ENCODE measurements at regions not wholly inside any gene's neighbourhood (a gene's known extent, or its start where the extent isn't known, plus 50 kb on each side); places are given as distances from the start of the nearest gene placed in this dataset.

DNA sequence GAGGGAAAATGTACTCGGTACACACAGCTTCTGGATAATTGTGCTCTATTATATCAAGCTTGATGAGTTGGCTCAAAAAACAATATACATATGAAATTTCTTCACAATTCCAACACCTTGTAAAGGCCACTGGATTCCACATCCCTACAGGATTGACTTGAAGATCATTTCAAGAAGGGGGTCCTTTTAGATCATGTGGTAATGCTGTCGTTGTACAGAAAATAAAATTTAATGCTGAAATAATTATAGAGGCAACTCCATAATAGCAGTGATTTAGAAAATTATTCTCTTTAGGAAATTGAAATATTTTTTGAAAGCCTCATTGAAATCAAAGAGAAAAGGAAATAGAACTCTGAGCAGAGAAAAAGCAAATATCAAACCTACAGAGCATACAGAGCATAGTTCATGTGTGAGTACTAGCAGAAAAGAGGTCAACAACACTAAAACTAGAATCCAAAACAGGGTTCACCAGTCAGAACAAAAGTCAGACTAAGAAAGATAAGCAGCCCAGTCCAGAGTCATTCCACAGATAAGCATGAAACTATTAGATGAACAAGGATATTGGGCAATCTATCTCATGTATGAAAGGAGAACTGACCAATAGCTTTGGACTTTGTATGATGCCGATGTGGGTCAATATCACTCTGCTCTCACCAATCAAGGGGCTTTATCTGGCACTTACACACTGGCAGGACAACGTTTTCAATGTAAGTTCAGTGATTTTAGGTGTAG lies 79.5 kb upstream of the PALMD start:
- H3K27me3 ChIP-seq (ENCODE audit: control insufficient read depth in 1 of 2, insufficient read depth in 2 of 2, low read length in 2 of 2) = no peaks in the 10 kb centered on the region
- no peaks in the 10 kb centered on the region for H3K4me1 ChIP-seq (ENCODE audit: insufficient read depth, low read length)
- H3K9me3 ChIP-seq (ENCODE audit: control insufficient read depth in 1 of 2, insufficient read depth in 1 of 2, low read length in 2 of 2) = peaks cover 0 to 7% of the 10 kb centered on the region in 2 experiments
- TF ChIP-seq, protein P1, sequence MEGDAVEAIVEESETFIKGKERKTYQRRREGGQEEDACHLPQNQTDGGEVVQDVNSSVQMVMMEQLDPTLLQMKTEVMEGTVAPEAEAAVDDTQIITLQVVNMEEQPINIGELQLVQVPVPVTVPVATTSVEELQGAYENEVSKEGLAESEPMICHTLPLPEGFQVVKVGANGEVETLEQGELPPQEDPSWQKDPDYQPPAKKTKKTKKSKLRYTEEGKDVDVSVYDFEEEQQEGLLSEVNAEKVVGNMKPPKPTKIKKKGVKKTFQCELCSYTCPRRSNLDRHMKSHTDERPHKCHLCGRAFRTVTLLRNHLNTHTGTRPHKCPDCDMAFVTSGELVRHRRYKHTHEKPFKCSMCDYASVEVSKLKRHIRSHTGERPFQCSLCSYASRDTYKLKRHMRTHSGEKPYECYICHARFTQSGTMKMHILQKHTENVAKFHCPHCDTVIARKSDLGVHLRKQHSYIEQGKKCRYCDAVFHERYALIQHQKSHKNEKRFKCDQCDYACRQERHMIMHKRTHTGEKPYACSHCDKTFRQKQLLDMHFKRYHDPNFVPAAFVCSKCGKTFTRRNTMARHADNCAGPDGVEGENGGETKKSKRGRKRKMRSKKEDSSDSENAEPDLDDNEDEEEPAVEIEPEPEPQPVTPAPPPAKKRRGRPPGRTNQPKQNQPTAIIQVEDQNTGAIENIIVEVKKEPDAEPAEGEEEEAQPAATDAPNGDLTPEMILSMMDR (IDR thresholded peaks at IDR 0.05) = no peak
- Mint-ChIP-seq H3K27me3 (no peaks in the 10 kb centered on the region), H3K36me3 (ENCODE audit: low read depth) (no peaks in the 10 kb centered on the region), H3K4me1 (ENCODE audit: low read depth) (no peaks in the 10 kb centered on the region), H3K4me3 (no peak overlapping the region), H3K27ac (no peak overlapping the region), H3K9me3 (peaks cover 3% of the 10 kb centered on the region)
- H3K27ac ChIP-seq (ENCODE audit: low read depth in 1 of 2, low read length in 2 of 2) = no peak overlapping the region
- DNase-seq (no peak), ATAC-seq (ENCODE audit: poor library complexity) (no peak)
- ChIA-PET CTCF (no interaction called here), POLR2A (no interaction called here)
- H3K36me3 ChIP-seq (ENCODE audit: insufficient read depth, low read length) = no peaks in the 10 kb centered on the region
- intact Hi-C loops (cut with DNase I, micrococcal nuclease) = no loop called here
- no peak overlapping the region for H3K4me3 ChIP-seq (ENCODE audit: low read length)

GRCh38 chr1:99570486-99571089 lies 75.3 kb upstream of the PALMD start:
- H3K36me3 ChIP-seq (ENCODE audit: insufficient read depth, low read length) = no peaks in the 10 kb centered on the region
- Mint-ChIP-seq H3K27ac (no peak overlapping the region), H3K27me3 (peaks cover 9% of the 10 kb centered on the region), H3K9me3 (no peaks in the 10 kb centered on the region), H3K4me3 (no peak overlapping the region), H3K36me3 (ENCODE audit: low read depth) (no peaks in the 10 kb centered on the region), H3K4me1 (ENCODE audit: low read depth) (no peaks in the 10 kb centered on the region)
- no peaks in the 10 kb centered on the region for H3K27me3 ChIP-seq (ENCODE audit: control insufficient read depth in 1 of 2, insufficient read depth in 2 of 2, low read length in 2 of 2)
- H3K9me3 ChIP-seq (ENCODE audit: control insufficient read depth in 1 of 2, insufficient read depth in 1 of 2, low read length in 2 of 2) = no peaks in the 10 kb centered on the region
- TF ChIP-seq, protein P1 (IDR thresholded peaks at IDR 0.05) = no peak
- CTCF ChIA-PET = no interaction called here
- DNase-seq = no peak
- no peak overlapping the region for H3K27ac ChIP-seq (ENCODE audit: low read depth in 1 of 2, low read length in 2 of 2)
- H3K4me3 ChIP-seq (ENCODE audit: low read length) = no peak overlapping the region
- no peak for ATAC-seq (ENCODE audit: poor library complexity)
- intact Hi-C loops (cut with DNase I, micrococcal nuclease) = no loop called here
- no peaks in the 10 kb centered on the region for H3K4me1 ChIP-seq (ENCODE audit: insufficient read depth, low read length)
- POLR2A ChIA-PET = no interaction called here

GRCh38 chr1:99571092-99571734 lies 74.7 kb upstream of the PALMD start:
- no peak for DNase-seq
- H3K27me3 ChIP-seq (ENCODE audit: control insufficient read depth in 1 of 2, insufficient read depth in 2 of 2, low read length in 2 of 2) = no peaks in the 10 kb centered on the region
- ATAC-seq (ENCODE audit: poor library complexity) = no peak
- no peaks in the 10 kb centered on the region for H3K9me3 ChIP-seq (ENCODE audit: control insufficient read depth in 1 of 2, insufficient read depth in 1 of 2, low read length in 2 of 2)
- peaks cover 9% of the 10 kb centered on the region for H3K27me3 Mint-ChIP-seq
- intact Hi-C loops (cut with DNase I, micrococcal nuclease) = no loop called here
- H3K36me3 Mint-ChIP-seq (ENCODE audit: low read depth) = no peaks in the 10 kb centered on the region
- H3K4me1 ChIP-seq (ENCODE audit: insufficient read depth, low read length) = no peaks in the 10 kb centered on the region
- H3K36me3 ChIP-seq (ENCODE audit: insufficient read depth, low read length) = no peaks in the 10 kb centered on the region
- ChIA-PET POLR2A (no interaction called here), CTCF (no interaction called here)
- H3K9me3 Mint-ChIP-seq = no peaks in the 10 kb centered on the region
- no peak overlapping the region for H3K4me3 ChIP-seq (ENCODE audit: low read length)
- no peak overlapping the region for H3K27ac Mint-ChIP-seq
- no peak overlapping the region for H3K4me3 Mint-ChIP-seq
- TF ChIP-seq, protein P1 (IDR thresholded peaks at IDR 0.05) = no peak
- no peaks in the 10 kb centered on the region for H3K4me1 Mint-ChIP-seq (ENCODE audit: low read depth)
- no peak overlapping the region for H3K27ac ChIP-seq (ENCODE audit: low read depth in 1 of 2, low read length in 2 of 2)

Measured in CD4-positive, alpha-beta T cell (primary cell).